ENCODE measurements at regions not wholly inside any gene's neighbourhood (a gene's known extent, or its start where the extent isn't known, plus 50 kb on each side); places are given as distances from the start of the nearest gene placed in this dataset.

DNA sequence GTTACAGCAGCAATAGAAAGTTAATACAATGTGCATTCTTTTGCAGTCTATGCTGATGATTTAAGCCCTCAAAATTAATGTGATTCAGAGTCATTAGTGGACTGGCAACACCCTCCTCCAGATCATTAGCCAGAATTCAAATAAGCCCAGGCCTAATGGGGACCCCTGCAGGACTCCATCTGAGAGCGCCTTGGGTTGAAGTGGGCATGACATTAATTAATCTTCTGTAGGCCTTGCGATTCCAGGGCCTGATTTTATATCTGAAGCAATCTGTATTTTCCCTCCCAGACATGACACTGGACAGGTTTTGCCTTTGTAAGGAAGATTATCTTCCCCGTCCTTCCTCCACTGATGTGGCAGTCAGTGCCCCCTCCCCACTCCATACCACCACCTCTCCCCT, 442.9 kb downstream of the FOXO1 start:
- TF ChIP-seq, protein P1, sequence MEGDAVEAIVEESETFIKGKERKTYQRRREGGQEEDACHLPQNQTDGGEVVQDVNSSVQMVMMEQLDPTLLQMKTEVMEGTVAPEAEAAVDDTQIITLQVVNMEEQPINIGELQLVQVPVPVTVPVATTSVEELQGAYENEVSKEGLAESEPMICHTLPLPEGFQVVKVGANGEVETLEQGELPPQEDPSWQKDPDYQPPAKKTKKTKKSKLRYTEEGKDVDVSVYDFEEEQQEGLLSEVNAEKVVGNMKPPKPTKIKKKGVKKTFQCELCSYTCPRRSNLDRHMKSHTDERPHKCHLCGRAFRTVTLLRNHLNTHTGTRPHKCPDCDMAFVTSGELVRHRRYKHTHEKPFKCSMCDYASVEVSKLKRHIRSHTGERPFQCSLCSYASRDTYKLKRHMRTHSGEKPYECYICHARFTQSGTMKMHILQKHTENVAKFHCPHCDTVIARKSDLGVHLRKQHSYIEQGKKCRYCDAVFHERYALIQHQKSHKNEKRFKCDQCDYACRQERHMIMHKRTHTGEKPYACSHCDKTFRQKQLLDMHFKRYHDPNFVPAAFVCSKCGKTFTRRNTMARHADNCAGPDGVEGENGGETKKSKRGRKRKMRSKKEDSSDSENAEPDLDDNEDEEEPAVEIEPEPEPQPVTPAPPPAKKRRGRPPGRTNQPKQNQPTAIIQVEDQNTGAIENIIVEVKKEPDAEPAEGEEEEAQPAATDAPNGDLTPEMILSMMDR (conservative IDR thresholded peaks at IDR 0.05) = no peak
- no peak for TF ChIP-seq ZFX (IDR thresholded peaks at IDR 0.05)

Measured in C4-2B (cell line).